GM23248 (cell line): ENCODE measurements at regions not wholly inside any gene's neighbourhood (a gene's known extent, or its start where the extent isn't known, plus 50 kb on each side); places are given as distances from the start of the nearest gene placed in this dataset.

Experiments
- EZH2 ChIP-seq: fragments of 200-600 bp; sonication (generic); IDR thresholded peaks from 2 replicates; pipeline ENCODE4 v1.6.1; 2018; ENCODE audit warnings: antibody characterized with exemption, mild to moderate bottlenecking; ENCODE audit not compliant: insufficient read depth, poor library complexity, severe bottlenecking
- EZH2phosphoT487 ChIP-seq: fragments of 200-600 bp; sonication (generic); IDR thresholded peaks from 2 replicates; pipeline ENCODE4 v1.6.1; 2018; ENCODE audit warnings: antibody characterized with exemption, moderate library complexity, mild to moderate bottlenecking, low read depth; ENCODE audit not compliant: insufficient read depth

DNA sequence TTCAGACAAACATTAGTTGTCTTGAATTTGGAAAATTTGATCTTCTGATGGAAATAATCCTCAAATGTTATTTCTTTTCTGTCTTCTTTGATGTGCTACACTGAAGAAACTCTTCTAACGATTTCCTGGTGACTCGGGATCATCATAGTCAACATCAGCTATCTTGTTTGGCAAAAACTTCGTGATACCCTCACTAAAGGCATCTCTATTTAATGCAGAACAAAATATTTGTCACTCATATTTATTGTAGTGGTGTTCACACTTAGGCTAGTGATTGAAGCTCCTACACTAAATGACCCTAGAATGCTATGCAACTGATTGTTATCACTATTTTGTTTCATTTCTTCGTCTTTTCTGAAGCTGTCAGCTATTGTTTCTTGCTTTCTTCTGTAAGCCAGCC lies 334.7 kb upstream of the ZEB2 start:
- TF ChIP-seq EZH2phosphoT487 (no peak), EZH2 (no peak)
